Muscle of arm (tissue), 1 donor: ENCODE measurements at regions not wholly inside any gene's neighbourhood (a gene's known extent, or its start where the extent isn't known, plus 50 kb on each side); places are given as distances from the start of the nearest gene placed in this dataset.
"Not testable (repeated sequence)": the region's sequence is repeated elsewhere in the genome, so short reads cannot be mapped to it uniquely, and the experiment has no call there.

Experiments used
- DNase-seq: peaks from one replicate; pipeline ENCODE4 v3.0.0-alpha.2; 2013

DNA sequence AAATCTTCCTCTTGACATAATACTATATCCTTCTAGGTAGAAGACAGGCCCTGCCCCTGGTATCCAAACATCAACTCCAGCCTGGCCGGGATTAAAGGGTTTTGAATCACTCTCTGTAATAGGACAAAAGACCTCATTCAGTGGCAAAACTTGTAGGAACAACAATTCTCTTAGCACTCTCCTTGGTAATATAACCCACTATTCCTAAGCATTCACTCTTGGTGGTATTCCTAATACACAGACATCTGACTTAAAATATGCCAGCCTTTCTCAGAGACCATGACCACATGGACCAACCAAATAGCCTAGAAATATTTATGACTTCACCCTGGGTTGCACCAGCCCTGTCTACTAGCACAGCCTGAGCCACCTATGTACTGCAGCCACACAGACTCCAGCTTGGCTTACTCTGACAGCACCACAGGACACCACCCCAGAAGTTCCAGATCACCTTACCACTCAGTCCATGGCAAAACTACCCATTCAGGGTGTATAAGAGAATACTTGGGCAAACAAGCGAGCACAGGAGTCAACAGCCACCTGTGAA lies 244.9 kb upstream of the NEBL start:
- no peak for DNase-seq

GRCh38 chr10:21138769-21139340 lies 241.7 kb upstream of the NEBL start:
- DNase-seq, result no peak

GRCh38 chr10:21135023-21135931 lies 238.2 kb upstream of the NEBL start:
- DNase-seq, result peak; percentile 72

DNA sequence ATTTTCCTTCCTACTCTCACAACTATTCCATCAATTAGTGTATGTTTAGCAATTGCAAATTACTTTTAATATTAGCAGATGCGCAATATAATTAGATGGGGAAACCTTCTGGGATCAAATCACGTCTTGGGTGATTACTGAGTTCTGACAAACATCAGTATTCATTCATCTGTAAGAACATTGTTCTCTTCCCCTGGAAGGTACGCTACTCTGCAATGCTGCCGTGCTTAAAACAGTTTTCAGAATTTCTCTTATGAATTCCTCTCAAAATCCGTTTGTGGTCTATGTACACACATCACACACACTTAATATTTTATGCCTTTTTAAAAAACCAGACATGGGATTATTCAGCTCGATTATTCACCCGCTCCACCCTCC lies 237.5 kb upstream of the NEBL start:
- no peak for DNase-seq

DNA sequence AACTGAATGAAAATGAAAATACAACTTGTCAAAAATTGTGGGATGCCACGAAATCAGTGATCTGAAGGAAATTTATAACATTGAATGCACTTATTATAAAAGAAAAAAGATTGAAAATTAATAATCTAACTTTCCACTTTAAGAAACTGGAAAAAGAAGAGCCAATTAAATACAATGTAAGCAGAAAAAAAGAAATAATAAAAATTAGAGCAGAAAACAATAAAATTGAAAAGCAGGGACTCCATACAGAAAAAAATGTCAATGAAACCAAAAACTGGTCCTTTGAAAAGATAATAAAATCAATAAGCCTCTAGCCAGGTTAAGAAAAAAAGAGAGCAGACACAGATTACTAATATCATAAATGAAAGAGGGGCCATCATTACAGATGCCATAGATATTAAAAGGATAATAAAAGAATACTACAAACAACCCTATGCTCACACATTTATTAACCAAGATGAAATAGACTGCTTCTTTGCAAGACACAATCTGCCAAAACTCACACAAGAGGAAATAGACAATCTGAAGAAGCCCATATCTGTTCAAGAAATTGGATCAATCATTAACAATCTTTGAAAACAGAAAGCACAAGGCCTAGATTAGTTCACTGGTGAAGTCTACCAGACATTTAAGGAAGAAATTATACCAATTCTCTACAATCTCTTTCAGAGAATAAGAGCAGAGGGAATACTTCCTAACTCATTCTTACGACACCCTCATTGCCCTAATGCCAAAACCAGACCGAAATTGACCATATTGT lies 233.8 kb upstream of the NEBL start:
- DNase-seq, result no peak

- DNase-seq, result no peak
Measured at GRCh38 chr10:21130108-21130507, 233.0 kb upstream of the NEBL start.

DNA sequence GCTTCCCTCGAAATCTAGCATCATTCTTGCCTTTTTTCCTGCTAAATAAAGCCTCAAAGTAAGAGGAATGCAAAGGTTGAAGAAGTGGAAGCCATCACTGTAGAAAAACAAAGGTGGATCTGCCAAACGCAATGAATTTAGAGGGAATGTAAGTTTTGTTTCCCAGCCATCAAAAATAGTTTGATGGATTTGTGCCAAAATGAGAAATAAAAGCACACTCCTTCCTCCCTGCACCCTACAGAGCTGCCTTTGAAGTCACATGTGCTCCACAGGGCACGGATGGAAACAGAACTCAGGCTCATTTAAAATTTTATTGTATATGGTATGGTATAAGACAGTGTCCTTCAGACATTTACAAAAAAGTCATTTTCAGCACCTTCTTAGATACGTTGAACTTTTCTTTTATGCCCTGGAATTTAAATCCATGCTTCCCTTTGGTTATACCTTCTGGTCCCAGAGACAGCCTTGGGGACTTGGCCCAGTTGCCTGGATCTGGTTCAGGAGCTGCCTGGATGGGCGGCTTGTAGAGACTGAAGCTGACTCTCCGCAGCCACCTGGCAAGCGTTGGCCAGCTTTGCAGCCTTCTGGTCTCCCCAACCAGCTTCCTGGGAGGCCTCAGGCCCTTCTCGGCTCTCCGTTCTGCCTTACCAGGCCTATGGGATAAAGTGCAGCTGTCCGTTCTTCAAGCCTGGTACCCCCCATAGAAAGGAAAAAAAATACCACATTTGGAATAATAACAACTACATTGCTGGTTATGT lies 228.5 kb upstream of the NEBL start:
- no peak for DNase-seq

- no peak for DNase-seq
Measured at GRCh38 chr10:21122907-21123306, 225.8 kb upstream of the NEBL start.

DNA sequence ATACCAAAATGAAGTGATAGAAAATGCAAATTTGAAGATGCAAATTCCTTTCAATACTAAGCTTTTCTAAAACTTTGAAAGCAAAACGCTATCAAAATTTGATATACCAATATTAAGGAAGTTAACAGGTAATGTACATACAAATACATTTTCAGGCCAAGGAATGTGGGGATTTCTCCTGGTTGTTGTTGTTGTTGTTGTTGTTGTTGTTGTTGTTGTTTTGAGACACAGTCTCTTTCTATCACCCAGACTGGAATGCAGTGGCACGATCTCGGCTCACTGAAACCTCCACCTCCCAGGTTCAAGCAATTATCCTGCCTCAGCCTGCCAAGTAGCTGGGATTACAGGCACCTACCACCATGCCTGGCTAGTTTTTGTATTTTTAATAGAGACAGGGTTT lies 224.7 kb upstream of the NEBL start:
- DNase-seq, result not testable (repeated sequence)

- no peak for DNase-seq
Measured at GRCh38 chr10:21114683-21115082, 217.6 kb upstream of the NEBL start.

DNA sequence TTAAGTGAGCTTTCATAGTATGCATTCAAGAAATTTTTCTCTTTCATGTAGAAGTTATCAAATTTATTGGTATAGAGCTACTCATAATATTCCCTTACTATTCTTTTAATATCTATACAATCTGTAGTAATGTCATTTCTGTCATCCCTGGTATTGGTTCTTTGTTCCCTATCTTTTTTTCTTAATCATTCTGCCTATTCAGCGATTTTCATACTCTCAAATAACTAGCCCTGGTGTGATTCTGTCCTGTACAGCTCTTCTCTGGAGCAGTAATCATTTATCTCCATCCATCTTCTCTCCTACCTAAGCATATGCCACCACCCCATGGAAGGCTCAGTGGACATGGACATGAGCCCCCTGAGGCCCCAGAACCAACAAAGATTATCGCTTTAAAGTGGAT lies 213.2 kb upstream of the NEBL start:
- no peak for DNase-seq

DNA sequence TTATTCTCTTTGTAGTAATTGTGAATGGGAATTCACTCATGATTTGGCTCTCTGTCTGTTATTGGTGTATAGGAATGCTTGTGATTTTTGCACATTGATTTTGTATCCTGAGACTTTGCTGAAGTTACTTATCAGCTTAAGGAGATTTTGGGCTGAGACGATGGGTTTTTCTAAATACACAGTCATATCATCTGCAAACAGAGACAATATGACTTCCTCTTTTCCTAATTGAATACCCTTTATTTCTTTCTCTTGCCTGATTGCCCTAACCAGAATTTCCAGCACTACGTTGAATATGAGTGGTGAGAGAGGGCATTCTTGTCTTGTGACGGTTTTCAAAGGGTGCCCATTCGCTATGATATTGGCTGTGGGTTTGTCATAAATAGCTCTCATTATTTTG lies 209.8 kb upstream of the NEBL start:
- not testable (repeated sequence) for DNase-seq

DNA sequence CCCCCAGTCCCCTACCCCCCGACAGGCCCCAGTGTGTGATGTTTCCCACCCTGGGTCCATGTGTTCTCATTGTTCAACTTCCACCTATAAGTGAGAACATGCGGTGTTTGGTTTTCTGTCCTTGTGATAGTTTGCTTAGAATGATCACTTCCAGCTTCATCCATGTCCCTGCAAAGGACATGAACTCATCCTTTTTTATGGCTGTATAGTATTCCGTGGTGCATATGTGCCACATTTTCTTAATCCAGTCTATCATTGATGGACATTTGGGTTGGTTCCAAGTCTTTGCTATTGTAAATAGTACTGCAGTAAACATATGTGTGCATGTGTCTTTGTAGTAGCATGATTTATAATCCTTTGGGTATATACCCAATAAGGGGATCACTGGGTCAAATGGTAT lies 208.2 kb upstream of the NEBL start:
- not testable (repeated sequence) for DNase-seq

GRCh38 chr10:21100871-21101514 lies 203.9 kb upstream of the NEBL start:
- DNase-seq, result peak; percentile 31

DNA sequence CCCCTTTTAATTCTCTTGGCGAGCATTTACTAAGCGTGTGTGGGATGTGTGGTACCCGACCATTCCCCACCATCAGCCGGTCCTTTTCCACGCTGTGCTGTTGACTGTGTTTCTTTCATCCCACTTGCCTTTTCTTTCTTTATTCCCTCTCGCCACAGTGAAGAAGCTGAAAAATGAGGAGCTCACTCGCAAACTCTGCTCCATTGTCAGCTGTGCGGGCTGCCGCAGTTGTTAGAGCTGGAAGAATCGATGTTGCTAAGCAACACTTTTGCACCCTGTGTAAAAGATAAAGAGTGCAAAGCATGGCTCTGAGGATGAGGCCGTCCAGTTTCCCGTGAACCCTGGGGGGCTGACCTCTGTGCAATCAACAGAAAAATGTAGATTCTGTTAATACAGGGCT lies 203.1 kb upstream of the NEBL start:
- DNase-seq, result no peak

- DNase-seq, result no peak
Measured at GRCh38 chr10:21099291-21100062, 202.4 kb upstream of the NEBL start.

DNA sequence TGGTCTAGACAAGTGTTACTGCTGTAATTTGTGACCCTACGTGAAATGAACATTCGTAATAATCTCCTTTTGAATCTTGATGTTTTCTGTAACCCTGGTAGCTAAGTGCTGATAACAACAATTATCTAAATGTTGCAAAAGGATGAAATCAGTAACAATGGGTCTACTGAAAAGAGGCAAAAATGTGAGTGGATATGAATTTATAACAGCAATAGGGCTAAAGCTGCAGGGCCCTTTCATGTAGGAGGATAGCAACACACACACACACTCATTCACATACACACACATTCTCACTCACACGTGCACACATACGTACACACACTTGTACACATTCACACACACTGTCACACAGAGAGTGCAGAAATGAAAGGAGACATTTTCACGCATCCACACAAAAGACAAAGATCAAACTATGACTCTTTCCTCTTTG lies 200.8 kb upstream of the NEBL start:
- no peak for DNase-seq

GRCh38 chr10:21095494-21096055 lies 198.5 kb upstream of the NEBL start:
- no peak for DNase-seq

DNA sequence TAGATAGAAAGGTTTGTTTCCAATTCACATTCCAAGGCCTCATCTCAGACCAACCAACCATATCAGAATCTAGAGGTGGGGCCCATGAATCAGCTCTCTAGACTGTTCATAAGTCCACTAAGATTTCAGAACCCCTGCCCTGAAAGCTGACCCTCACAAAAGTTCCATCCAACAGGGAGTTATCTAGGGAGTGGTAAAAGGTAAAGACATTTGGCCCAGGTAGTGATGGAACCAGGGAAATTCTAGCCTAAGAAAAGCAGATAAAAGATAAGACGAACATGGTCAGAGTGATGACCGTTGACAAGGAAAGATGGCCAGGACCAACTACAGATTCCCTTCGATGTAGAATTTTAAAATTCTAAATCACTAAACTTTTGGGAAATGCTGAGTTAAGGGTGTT lies 198.0 kb upstream of the NEBL start:
- DNase-seq, result no peak
